CD4-positive, alpha-beta T cell (primary cell): ENCODE measurements at regions not wholly inside any gene's neighbourhood (a gene's known extent, or its start where the extent isn't known, plus 50 kb on each side); places are given as distances from the start of the nearest gene placed in this dataset.

Experiments
- ATAC-seq: fragments of 200-7000 bp; cut with Tn5 transposase; one replicate; pipeline ENCODE4 v1.10.0; 2022; ENCODE audit warnings: mild to moderate bottlenecking; ENCODE audit not compliant: poor library complexity
- CTCF ChIA-PET: fragments of 350-600 bp; sonication (Branson Sonifier 250); formaldehyde crosslinking; loops from one replicate; lab custom pipeline; 2021; ENCODE audit warnings: antibody characterized with exemption, inconsistent platforms; lab: Charles Lee
- POLR2A ChIA-PET: fragments of 350-600 bp; sonication (Branson Sonifier 250); formaldehyde crosslinking; loops from one replicate; lab custom pipeline; 2021; ENCODE audit warnings: antibody characterized with exemption, inconsistent platforms; lab: Charles Lee
- DNase-seq, 14 experiments: peaks; one replicate each; pipeline ENCODE4 v3.0.0-alpha.2; 2013 to 2020; ENCODE audit warnings: mixed read lengths in 2 of 14
- H3K27ac ChIP-seq, 2 donors: one replicate each; pipeline versions ENCODE4 v1.5.1 to v1.7.0; 2013; ENCODE audit warnings: low read length in 2 of 2, low read depth in 1 of 2, mild to moderate bottlenecking in 1 of 2
- H3K27me3 ChIP-seq, 2 experiments: 1 replicate in 1 of 2; 2 replicates in 1 of 2; pipeline versions ENCODE4 v1.6.1 to v1.7.0; 2013; ENCODE audit warnings: low read length in 2 of 2, control low read depth in 1 of 2, mild to moderate bottlenecking in 1 of 2, moderate library complexity in 1 of 2; ENCODE audit not compliant: insufficient read depth in 2 of 2, control insufficient read depth in 1 of 2
- H3K36me3 ChIP-seq: one replicate; pipeline ENCODE4 v1.6.1; 2013; ENCODE audit warnings: low read length, control low read depth; ENCODE audit not compliant: insufficient read depth
- H3K4me1 ChIP-seq: one replicate; pipeline ENCODE4 v1.6.1; 2013; ENCODE audit warnings: low read length, control low read depth; ENCODE audit not compliant: insufficient read depth
- H3K4me3 ChIP-seq: one replicate; pipeline ENCODE4 v1.5.1; 2013; ENCODE audit warnings: mild to moderate bottlenecking, low read length, moderate library complexity
- H3K9me3 ChIP-seq, 2 experiments: 1 replicate in 1 of 2; 2 replicates in 1 of 2; pipeline versions ENCODE4 v1.6.1 to v1.7.0; 2013; ENCODE audit warnings: low read length in 2 of 2, mild to moderate bottlenecking in 2 of 2, control low read depth in 1 of 2, moderate library complexity in 1 of 2; ENCODE audit not compliant: control insufficient read depth in 1 of 2, insufficient read depth in 1 of 2
- H3K27ac Mint-ChIP-seq: one replicate; pipeline ENCODE4 v1.8.0; 2020; ENCODE audit warnings: mixed read lengths
- H3K27me3 Mint-ChIP-seq: one replicate; pipeline ENCODE4 v1.8.0; 2021; ENCODE audit warnings: mixed read lengths
- H3K36me3 Mint-ChIP-seq: one replicate; pipeline ENCODE4 v1.8.0; 2021; ENCODE audit warnings: low read depth, mixed read lengths
- H3K4me1 Mint-ChIP-seq: one replicate; pipeline ENCODE4 v1.8.0; 2021; ENCODE audit warnings: low read depth, mixed read lengths
- H3K4me3 Mint-ChIP-seq: one replicate; pipeline ENCODE4 v1.8.0; 2020; ENCODE audit warnings: mild to moderate bottlenecking, mixed read lengths
- H3K9me3 Mint-ChIP-seq: one replicate; pipeline ENCODE4 v1.8.0; 2020; ENCODE audit warnings: mixed read lengths
- CTCF ChIP-seq: fragments of 200-600 bp; IDR thresholded peaks from one replicate; pipeline ENCODE4 v1.8.0; 2022; ENCODE audit warnings: antibody characterized with exemption, mild to moderate bottlenecking
- intact Hi-C, 2 experiments: fragments of 100-400 bp; cut with DNase I in 1 of 2; cut with micrococcal nuclease in 1 of 2; formaldehyde crosslinking; loops; one replicate each; pipeline versions ENCODE4 v1.15.1 to v1.9.0; 2023 to 2025; cut with DNase I, micrococcal nuclease

DNA sequence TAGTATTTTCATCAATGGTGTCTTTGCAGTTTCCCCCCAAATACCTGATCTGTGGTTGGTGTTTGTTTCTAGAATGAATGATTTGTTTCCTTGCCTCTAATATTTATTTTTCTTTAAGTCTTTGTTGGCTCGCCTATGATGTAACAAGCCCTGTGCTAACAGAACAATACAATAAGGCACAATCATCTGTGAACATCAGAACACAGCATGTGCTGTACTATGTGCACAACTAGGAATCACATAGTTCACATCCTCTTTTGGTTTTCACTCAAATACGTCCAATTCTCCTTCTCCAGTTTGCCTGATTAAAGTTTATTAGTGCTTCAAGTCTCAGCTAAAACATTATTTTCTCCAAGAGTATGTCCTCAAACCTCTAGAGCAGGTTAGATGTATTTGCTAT, 613.1 kb downstream of the EPHA7 start:
- Histone ChIP-seq H3K27ac (no peak overlapping the region), H3K4me1 (no peaks in the 10 kb centered on the region), H3K27me3 (no peaks in the 10 kb centered on the region), H3K4me3 (no peak overlapping the region), H3K36me3 (no peaks in the 10 kb centered on the region), H3K9me3 (peaks cover 0 to 4% of the 10 kb centered on the region in 2 experiments)
- ChIA-PET POLR2A (no interaction called here), CTCF (no interaction called here)
- Mint-ChIP-seq H3K9me3 (peaks cover 5% of the 10 kb centered on the region), H3K27ac (no peak overlapping the region), H3K36me3 (no peaks in the 10 kb centered on the region), H3K4me1 (no peaks in the 10 kb centered on the region), H3K4me3 (no peak overlapping the region), H3K27me3 (no peaks in the 10 kb centered on the region)
- DNase-seq (no peak), ATAC-seq (no peak)
- no peak for TF ChIP-seq CTCF
- intact Hi-C loops, result no loop called here

- Mint-ChIP-seq H3K9me3 (peaks cover 9% of the 10 kb centered on the region), H3K36me3 (no peaks in the 10 kb centered on the region), H3K27ac (no peak overlapping the region), H3K4me1 (no peaks in the 10 kb centered on the region), H3K4me3 (no peak overlapping the region), H3K27me3 (no peaks in the 10 kb centered on the region)
- Histone ChIP-seq H3K4me1 (no peaks in the 10 kb centered on the region), H3K27ac (no peak overlapping the region), H3K27me3 (no peaks in the 10 kb centered on the region), H3K9me3 (no peaks in the 10 kb centered on the region), H3K4me3 (no peak overlapping the region), H3K36me3 (no peaks in the 10 kb centered on the region)
- intact Hi-C loops, result no loop called here
- ATAC-seq, result no peak
- no peak for DNase-seq
- POLR2A ChIA-PET, result no interaction called here
- no peak for TF ChIP-seq CTCF
- CTCF ChIA-PET, result no interaction called here
These were observed 628.0 kb downstream of the EPHA7 start for GRCh38 chr6:92791403-92791802.

DNA sequence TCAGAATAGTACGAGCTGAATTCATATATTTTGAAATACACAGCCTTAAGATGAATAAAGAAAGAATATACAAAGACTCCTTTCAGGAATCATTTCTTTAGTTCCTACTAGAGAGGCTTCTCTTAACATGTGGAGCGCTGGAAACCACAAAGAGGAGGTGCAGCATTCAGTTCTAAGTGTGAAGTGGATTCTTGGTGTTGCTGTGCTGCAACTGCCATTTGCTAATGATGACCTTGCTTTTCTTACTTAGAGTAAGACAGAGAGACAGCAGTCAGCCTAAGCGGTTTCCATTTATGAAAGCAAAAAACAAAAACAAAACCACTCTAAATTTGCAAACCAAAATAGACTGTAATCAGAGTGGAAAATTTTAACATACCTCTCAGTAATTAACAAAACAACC, 629.0 kb downstream of the EPHA7 start:
- intact Hi-C loops, result no loop called here
- H3K27ac Mint-ChIP-seq, result no peak overlapping the region
- TF ChIP-seq CTCF, result no peak
- no peaks in the 10 kb centered on the region for H3K36me3 ChIP-seq
- peaks cover 10% of the 10 kb centered on the region for H3K9me3 Mint-ChIP-seq
- no peak for ATAC-seq
- H3K9me3 ChIP-seq, result no peaks in the 10 kb centered on the region
- no peak overlapping the region for H3K4me3 ChIP-seq
- H3K27me3 Mint-ChIP-seq, result no peaks in the 10 kb centered on the region
- H3K27ac ChIP-seq, result no peak overlapping the region
- ChIA-PET CTCF (no interaction called here), POLR2A (no interaction called here)
- DNase-seq, result no peak
- no peaks in the 10 kb centered on the region for H3K4me1 Mint-ChIP-seq
- H3K27me3 ChIP-seq, result no peaks in the 10 kb centered on the region
- H3K4me1 ChIP-seq, result no peaks in the 10 kb centered on the region
- H3K4me3 Mint-ChIP-seq, result no peak overlapping the region
- no peaks in the 10 kb centered on the region for H3K36me3 Mint-ChIP-seq
